LNCaP clone FGC (cell line): ENCODE measurements at regions not wholly inside any gene's neighbourhood (a gene's known extent, or its start where the extent isn't known, plus 50 kb on each side); places are given as distances from the start of the nearest gene placed in this dataset.

ENCODE experiments used
- DNase-seq: peaks from one replicate; pipeline ENCODE4 v3.0.0-alpha.2; 2011; ENCODE audit warnings: low read depth
- H3K4me3 ChIP-seq: 2 replicates; pipeline ENCODE4 v1.5.1; 2011; ENCODE audit warnings: mild to moderate bottlenecking, low read depth, low read length, control low read depth
- CTCF ChIP-seq: IDR thresholded peaks from 2 replicates; pipeline ENCODE4 v1.5.1; 2012; ENCODE audit warnings: mild to moderate bottlenecking; ENCODE audit not compliant: control insufficient read depth, insufficient read depth; ENCODE audit errors: extremely low read depth

- DNase-seq = no peak
- TF ChIP-seq CTCF = no peak
- no peak overlapping the region for H3K4me3 ChIP-seq
Observed at GRCh38 chr5:152933056-152933455, 528.0 kb upstream of the NMUR2 start.

GRCh38 chr5:152938630-152939029 is 533.6 kb upstream of the NMUR2 start:
- no peak for DNase-seq
- TF ChIP-seq CTCF = no peak
- H3K4me3 ChIP-seq = no peak overlapping the region

- TF ChIP-seq CTCF = no peak
- H3K4me3 ChIP-seq = no peak overlapping the region
- no peak for DNase-seq
Observed at GRCh38 chr5:152942633-152943336, 537.7 kb upstream of the NMUR2 start.

- H3K4me3 ChIP-seq = no peak overlapping the region
- DNase-seq = no peak
- TF ChIP-seq CTCF = no peak
Observed at GRCh38 chr5:152953788-152954483, 536.5 kb upstream of the GRIA1 start.

- no peak for TF ChIP-seq CTCF
Observed at GRCh38 chr5:152956943-152957613, 533.4 kb upstream of the GRIA1 start.

GRCh38 chr5:152978141-152978835 is 512.2 kb upstream of the GRIA1 start:
- no peak overlapping the region for H3K4me3 ChIP-seq
- no peak for DNase-seq
- no peak for TF ChIP-seq CTCF

More at GRCh38 chr5:152956943-152957613, 533.4 kb upstream of the GRIA1 start:
- H3K4me3 ChIP-seq = no peak overlapping the region
- DNase-seq = no peak
